Mesenteric fat pad (tissue), 1 donor: ENCODE measurements at regions not wholly inside any gene's neighbourhood (a gene's known extent, or its start where the extent isn't known, plus 50 kb on each side); places are given as distances from the start of the nearest gene placed in this dataset.
"Not testable (repeated sequence)": the region's sequence is repeated elsewhere in the genome, so short reads cannot be mapped to it uniquely, and the experiment has no call there.

ENCODE experiments used
- DNase-seq: peaks from one replicate; pipeline ENCODE4 v3.0.0-alpha.2; 2020; ENCODE audit warnings: low spot score
- donor health status: DM: yes; HTN: yes; CAD: no.

- peak; percentile 87 for DNase-seq
Measured at GRCh38 chr22:12541412-12542170, 2986.4 kb upstream of the OR11H1 start.

GRCh38 chr22:12553366-12553765 lies 2974.6 kb upstream of the OR11H1 start:
- DNase-seq = peak; percentile 73

- not testable (repeated sequence) for DNase-seq
Measured at GRCh38 chr22:12554648-12555192, 2973.3 kb upstream of the OR11H1 start.

GRCh38 chr22:12571500-12571899 lies 2956.5 kb upstream of the OR11H1 start:
- not testable (repeated sequence) for DNase-seq

GRCh38 chr22:12579655-12580054 lies 2948.3 kb upstream of the OR11H1 start:
- not testable (repeated sequence) for DNase-seq

GRCh38 chr22:12584457-12584856 lies 2943.5 kb upstream of the OR11H1 start:
- not testable (repeated sequence) for DNase-seq

GRCh38 chr22:12584874-12585273 lies 2943.1 kb upstream of the OR11H1 start:
- DNase-seq = not testable (repeated sequence)

GRCh38 chr22:12595724-12596123 lies 2932.3 kb upstream of the OR11H1 start:
- DNase-seq = not testable (repeated sequence)

GRCh38 chr22:12597778-12598177 lies 2930.2 kb upstream of the OR11H1 start:
- DNase-seq = not testable (repeated sequence)

GRCh38 chr22:12601510-12601869 lies 2926.5 kb upstream of the OR11H1 start:
- DNase-seq = not testable (repeated sequence)

- peak; percentile 91 for DNase-seq
Measured at GRCh38 chr22:12601870-12602779, 2925.9 kb upstream of the OR11H1 start.

GRCh38 chr22:12603399-12603798 lies 2924.6 kb upstream of the OR11H1 start:
- DNase-seq = not testable (repeated sequence)

- not testable (repeated sequence) for DNase-seq
Measured at GRCh38 chr22:12603833-12604232, 2924.2 kb upstream of the OR11H1 start.

- not testable (repeated sequence) for DNase-seq
Measured at GRCh38 chr22:12608454-12608853, 2919.5 kb upstream of the OR11H1 start.

GRCh38 chr22:12613199-12613598 lies 2914.8 kb upstream of the OR11H1 start:
- no peak for DNase-seq

- DNase-seq = not testable (repeated sequence)
Measured at GRCh38 chr22:12613907-12614306, 2914.1 kb upstream of the OR11H1 start.

- not testable (repeated sequence) for DNase-seq
Measured at GRCh38 chr22:12626894-12627293, 2901.1 kb upstream of the OR11H1 start.

GRCh38 chr22:12629815-12630214 lies 2898.2 kb upstream of the OR11H1 start:
- DNase-seq = not testable (repeated sequence)

- not testable (repeated sequence) for DNase-seq
Measured at GRCh38 chr22:12630965-12631364, 2897.0 kb upstream of the OR11H1 start.

GRCh38 chr22:12637566-12638166 lies 2890.3 kb upstream of the OR11H1 start:
- not testable (repeated sequence) for DNase-seq

GRCh38 chr22:12638319-12638718 lies 2889.7 kb upstream of the OR11H1 start:
- not testable (repeated sequence) for DNase-seq
